GM20431 (cell line): ENCODE measurements at regions not wholly inside any gene's neighbourhood (a gene's known extent, or its start where the extent isn't known, plus 50 kb on each side); places are given as distances from the start of the nearest gene placed in this dataset.

ENCODE experiments used
- in situ Hi-C: fragments of 300-500 bp; cut with MseI, MboI; formaldehyde crosslinking; loops from one replicate; pipeline ENCODE4 v1.15.0; 2020; ENCODE audit warnings: low sequenced_read_pairs; ENCODE audit not compliant: unreplicated experiment

DNA sequence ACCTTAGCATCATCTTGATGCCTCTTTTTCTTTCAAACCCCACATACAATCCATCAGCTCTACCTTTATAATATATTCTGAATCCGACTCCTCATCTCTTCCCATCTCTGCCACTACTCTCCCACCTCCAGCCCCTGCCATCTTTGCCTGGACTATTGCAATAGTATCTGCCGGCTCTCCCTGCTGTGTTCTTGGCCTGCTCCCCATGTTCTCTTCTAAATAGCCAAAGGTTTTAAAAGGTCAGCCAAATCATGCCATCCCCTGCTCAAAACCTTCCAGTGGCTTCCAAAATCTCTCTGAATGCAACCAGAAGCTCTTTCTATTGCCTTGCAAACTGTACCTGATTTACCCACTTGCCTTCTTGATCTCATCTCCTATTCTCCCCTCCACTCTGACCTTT lies 266.0 kb downstream of the PTTG2 start:
- in situ Hi-C loops, result no loop called here

DNA sequence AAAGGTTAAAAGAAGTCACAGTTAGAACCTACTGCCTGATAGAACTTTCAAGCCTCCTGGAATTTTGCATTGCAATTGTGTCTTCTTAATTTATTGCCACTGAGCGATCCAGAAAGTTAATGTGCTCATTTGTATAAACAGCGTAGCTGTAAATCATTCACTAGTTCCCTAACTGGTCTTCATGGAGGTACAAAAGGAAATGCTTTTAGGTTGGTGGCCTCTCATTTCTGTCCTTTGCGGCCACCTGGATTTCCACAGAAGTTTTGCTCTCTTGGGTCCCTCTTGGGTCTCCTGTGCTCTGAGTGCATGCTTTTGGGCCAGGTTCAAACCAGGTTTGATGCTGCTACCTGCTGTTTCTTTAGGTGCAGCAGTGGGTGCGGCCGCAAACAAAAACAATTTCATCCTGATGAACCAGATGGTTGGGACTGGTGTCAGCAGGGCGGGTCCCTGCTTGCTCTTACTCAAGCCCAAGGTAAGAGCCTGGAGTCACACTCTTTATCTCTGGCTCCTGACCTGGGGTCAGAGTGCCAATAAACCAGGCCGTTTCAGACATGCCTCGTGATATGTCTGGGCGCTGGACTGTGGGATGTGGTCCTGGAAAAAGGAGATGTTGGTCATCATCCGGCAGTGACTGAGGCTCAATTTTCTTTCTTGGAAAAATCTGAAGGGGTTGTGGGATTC lies 270.1 kb downstream of the PTTG2 start:
- in situ Hi-C loops, result no loop called here

DNA sequence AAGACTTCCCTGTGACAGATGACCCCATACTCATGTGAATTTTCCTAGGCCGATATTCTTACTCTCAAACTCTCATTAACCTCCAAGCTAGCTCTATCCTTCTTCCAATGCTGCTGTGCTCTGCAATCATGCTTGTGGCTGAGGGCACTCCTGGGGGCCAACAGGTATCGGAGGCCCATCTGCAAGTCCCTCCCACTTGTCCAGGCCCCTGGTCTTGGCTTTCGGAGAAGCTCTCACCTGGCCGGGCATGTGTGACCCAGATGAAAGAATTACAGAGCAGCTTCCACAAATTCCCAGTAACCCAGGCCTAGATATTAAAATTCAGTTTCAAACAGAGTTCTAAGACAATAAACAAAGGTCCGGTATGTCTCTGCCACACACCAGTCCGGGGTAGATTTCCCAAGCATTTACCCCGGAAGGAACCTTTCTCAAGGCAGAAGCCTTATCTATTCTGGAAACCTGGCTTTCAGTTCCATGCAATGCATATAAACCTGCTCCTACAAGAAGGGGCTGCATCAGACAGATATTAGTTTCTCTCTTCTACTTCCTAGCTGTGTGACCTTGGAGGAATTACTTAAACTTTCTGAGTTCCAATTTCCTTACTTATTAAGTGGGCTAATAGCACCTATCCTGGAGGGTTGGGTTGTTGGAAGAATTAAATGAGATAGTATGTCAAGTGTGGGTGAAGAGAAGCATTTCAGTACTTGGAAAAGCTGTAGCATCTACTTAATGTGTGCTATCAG lies 270.8 kb downstream of the PTTG2 start:
- in situ Hi-C loops, result no loop called here

DNA sequence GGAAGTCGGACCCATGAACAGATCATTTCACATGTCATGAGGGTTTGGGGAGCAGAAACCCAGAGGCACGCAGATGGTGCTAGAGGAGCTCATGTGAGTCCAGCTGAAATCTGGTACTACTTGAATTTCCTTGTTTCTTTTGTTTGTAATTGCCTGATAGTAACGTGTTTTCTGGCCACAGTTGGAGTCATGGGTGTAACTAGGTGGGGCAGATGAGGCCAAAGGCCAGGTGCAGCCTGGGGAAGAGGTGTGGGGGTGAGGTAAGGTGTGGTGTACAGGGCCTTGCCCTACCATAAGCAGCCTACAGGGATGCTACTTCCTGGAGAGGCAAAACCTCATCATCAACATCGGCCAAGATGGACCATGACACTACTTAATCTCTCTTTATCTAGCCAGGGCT lies 271.4 kb downstream of the PTTG2 start:
- in situ Hi-C loops, result no loop called here

DNA sequence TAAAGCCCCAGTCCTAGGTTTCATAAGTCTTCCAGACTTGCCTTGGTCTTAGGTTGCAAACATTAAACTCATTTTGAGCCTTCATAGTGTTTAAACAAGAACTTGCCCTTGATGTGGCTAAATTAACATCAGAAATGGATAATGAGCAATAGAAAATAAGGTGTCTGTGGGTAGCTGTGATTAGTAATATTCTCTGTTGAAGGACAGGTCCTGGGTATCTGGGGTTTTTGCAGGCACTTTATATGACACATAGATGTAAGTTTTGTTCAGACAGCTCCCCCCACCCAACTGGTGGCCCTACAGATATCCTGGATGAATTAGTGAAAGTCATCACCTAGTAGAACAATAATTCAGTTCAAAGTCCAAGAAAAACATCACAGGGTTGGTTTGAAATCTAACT lies 272.5 kb downstream of the PTTG2 start:
- in situ Hi-C loops, result no loop called here

DNA sequence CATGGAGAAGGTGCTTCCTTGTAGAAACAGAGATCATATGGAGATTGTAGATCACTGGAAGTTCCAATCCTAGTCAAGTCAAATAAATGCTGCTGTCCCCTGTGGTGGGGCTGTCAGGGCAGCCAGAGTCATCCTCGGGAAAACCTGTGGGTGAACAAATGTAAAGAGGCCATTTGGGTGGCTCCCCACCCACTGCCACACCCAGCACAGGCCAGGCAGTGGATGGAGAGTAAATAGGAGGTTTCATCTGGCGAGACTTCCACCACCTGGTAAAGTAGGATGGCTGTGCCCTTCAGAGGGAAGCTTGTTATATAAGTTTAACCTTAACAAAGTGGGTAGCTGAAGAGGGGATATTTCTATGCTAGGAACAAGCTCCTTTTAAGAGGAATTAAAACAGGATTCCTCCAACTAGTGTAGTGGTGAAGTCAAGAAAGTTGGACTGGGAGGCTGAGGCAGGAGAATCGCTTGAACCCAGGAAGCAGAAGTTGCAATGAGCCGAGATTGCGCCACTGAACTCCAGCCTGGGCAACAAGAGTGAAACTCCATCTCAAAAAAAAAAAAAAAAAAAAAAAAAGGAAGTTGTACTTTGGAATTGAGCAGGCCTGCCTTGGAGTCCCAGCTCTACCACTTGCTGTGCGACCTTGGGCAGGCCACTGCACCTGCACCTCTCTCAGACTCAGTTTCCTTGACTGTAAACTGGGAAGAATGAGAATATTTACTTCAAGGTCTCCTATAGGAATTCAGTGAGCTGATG lies 273.7 kb downstream of the PTTG2 start:
- in situ Hi-C loops, result no loop called here

DNA sequence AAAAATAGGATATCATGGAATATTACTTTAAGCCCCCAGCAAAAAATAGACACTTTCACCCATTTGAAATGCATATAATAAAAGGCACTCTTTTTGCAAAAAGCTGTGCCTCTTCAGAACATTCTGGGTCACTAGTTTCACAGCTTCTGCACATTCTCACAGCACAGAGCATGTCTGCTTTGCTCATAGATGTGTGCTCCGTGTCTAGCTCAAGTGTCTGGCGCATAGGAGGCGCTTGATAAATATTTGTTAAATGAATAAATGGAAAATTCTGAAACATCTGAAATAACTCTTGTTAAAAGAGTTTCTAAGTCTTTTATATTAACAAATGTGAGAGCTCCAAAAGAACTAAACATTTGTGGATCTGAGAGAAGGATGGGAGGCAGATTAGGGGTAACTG lies 275.2 kb downstream of the PTTG2 start:
- in situ Hi-C loops, result no loop called here

DNA sequence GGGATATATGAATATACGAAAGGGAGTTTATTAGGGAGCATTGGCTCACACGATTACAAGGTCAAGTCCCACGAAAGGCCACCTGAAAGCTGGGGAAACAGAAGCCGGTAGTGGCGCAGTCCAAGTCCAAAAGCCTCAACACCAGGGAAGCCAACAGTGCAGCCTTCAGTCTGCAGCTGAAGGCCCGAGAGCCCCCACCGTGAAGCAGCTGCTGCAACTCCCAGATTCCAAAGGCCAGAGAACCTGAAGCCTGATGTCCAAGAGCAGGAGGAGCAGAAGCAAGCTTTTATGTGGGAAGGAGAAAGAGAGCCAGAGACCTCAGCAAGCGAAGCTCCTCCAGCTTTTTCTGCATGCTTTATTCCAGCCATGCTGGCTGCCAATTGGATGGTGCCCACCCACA lies 275.8 kb downstream of the PTTG2 start:
- in situ Hi-C loops, result no loop called here

DNA sequence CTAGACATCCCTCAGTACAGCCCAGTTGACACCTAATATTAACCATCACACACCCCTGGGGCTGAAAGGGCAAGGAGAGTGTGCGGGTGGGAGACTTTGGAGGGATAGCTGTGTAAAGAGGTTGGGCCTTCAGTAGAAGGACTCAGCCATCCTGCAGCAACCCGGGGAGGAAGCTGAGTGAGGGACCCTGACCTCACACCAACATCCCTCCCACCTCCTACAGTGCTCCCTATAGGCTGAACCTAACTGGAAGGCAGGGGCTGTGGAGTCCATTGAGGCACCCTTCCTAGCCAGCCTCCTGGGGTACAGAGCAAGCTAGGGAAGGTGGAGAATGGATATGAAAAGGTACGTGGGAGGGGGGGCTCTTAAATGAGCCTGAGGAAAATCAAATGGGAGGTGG lies 276.3 kb downstream of the PTTG2 start:
- in situ Hi-C loops, result no loop called here

DNA sequence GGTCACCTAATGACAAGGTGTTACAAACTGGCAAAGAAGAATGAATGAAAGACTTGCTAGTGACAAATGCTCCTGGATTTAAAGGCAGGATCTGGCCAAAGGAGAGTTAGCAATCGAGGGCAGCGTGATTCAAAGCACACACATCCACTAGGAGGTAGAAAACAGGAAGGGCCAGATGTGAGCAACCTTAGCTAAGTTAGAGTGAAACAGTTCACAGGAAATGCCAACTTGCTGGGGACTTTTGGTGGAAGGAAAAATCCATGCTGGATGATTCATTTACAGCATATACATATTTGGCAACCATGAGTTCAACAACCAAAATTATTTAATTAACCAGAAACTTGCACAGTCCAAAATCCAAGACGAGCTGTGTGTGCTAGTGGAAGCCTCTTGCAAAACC lies 276.9 kb downstream of the PTTG2 start:
- in situ Hi-C loops, result no loop called here

DNA sequence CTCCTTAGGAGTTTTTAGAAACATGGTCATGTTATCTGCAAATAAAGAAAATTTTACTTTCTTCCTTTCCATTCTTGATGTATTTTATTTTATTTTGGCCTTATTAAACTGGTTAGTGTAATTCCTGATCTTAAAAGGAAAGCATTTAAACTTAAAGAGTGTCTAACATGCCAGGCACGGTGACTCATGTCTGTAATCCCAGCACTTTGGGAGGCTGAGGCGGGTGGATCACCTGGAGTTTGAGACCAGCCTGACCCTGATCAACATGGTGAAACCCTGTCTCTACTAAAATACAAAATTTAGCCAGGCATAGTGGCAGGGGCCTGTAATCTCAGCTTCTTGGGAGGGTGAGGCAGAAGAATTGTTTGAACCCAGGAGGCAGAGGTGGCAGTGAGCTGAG lies 281.3 kb downstream of the PTTG2 start:
- in situ Hi-C loops, result no loop called here

DNA sequence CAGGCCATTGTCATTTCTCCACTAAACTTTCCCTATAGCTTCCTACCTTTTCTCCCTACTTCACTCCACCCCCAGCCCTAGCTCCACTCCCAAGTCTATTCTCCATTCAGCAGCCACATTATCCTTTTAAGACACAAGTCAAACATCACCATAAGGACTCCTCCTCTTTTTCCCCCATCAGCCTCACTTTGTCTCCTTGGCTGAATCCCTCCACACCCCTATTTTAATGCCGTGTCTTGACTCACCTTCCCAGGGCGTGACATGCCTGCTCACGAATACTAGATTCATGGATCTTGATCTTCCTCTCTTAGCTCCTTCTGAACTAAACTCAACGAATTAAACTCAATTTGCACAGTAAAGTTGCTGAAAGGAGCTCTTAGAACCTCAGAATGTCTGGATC lies 281.9 kb downstream of the PTTG2 start:
- in situ Hi-C loops, result no loop called here

DNA sequence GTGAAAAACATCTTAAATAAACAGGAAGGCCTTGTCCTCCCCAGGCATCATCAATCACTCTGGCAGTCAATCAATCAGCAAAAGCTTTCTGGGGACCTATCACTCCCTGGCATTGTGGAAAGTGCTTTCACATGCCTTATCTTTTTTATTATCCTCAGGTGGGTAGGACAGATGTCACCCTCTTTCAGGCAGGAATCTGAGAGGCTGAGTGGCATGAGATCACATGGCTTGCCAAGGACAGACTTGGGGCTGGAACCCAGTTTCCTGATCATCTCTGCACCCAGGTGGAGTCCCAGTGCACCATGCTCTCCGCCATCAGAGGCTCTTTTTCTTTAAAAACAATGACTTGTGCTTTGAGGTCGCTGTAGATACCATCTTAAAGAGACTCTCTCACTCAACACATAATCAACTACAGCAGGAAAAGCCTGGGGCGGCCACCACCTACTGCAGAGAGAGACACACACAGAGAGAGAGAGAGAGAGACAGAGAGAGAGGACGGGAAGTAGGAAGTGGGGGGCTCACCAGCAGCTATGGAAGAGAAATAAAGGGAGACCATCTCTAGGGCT lies 282.7 kb downstream of the PTTG2 start:
- in situ Hi-C loops, result no loop called here

DNA sequence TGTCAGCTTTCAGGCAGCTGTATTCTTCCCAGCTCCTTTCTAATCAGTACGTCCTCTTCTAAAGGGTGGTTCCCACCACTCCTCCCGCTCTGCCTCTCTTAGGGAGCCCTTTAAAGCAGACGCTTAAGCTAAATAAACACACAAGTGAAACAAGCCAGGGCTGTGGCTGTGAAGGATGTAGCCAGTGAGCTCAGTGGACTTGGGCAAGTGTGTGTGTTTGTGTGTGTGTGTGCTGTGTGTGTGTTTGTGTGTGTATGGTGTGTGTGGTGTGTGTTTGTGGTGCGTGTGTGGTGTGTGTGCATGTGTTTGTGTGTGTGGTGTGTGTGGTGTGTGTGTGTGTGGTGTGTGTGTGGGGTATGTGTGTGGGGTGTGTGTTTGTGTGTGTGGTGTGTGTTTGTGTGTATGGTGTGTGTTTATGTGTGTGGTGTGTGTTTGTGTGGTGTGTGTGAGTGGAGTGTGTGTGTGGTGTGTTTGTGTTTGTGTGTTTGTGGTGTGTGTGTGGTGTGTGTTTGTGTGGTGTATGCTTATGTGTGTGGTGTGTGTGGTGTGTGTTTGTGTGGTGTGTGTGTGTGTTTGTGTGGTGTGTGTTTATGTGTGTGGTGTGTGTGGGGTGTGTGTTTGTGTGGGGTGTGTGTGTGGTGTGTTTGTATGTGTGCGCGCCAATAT lies 283.3 kb downstream of the PTTG2 start:
- in situ Hi-C loops, result no loop called here

DNA sequence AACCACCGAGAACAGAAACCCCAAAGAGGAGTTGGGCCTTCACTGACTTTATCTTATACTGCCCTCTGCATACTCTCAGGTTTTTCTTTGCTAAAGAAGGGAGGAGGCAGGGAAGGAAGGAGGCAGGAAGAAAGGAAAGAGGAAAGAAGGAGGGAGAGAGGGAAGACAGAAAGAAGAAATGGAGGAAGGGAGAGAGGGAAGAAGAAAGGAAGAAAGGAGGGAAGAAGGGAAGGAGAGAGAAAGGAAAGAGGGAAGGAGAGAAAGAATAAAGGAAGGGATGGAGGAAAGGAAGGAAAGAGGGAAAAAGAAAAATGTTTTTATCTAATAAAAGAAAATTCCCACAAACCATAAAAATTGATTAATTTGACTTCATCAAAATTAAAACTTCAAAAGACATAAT lies 294.6 kb downstream of the PTTG2 start:
- in situ Hi-C loops, result no loop called here

DNA sequence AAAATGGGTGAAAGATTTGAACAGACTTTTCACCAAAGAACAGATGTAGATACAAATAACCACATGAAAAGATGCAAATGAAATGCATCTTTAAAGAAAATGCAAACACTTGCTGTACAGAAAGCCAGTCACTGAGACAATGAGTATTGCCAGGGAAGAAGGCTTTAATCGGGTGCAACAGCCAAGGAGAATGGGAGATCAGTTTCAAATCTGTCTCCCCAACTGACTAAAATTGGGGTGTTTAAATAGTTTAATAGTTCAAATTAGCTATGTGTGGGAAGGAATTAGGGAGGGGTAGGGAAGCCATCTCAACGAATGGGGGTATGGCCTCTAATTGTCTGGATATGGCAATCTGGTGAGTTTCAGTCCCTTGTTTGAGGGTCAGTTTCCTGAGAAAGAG lies 295.4 kb downstream of the PTTG2 start:
- in situ Hi-C loops, result no loop called here

DNA sequence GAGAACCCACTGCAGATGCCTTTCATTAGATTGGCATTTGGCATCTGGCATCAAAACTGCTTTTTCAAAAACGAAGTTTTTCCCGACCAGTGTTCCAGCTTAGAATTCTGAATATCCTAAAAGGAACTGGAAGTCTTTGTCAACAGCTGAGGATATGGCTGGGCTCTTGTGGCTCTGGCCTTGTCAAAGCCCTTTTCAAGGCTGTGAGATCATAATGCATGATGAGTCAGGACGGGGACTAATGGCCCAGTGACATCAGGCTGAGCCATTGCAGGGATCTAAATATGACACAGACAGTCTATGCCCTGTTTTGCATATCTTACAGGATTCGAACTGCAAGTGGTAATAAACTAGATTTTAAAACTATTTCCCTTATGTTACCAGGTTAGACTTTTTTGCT lies 306.4 kb downstream of the PTTG2 start:
- in situ Hi-C loops, result no loop called here

DNA sequence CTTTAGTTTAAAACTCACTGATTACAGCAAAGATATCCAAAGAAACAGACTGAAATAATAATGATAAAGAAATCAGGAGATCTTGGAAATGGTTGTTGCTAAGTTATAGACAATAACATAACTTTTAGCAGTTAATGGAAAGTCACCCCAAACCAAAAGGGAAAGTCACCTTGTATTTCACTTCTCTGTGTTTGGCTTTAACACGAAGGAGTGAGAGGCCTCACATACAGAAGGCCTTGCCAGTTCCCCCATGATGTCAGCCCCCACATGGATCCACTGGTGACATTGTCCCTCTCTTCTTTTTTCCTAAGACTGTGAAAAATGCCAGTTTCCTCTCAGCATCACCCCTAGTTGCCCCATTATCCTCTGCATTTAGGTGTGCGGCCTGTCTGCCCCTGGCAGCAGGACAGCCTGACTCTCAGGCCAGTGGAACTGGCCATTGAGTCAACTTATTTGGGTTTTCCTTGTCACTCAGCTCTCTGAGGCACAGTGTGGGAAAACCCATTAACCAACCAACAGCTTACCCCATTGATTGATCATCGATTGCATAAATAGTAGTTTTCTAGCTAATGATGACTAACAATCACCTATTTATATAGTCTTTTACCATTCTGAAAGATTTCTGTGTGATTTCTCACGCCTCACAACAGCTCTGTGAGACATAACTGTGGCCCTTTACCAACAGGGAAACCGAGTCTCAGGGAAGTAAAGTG lies 308.1 kb downstream of the PTTG2 start:
- in situ Hi-C loops, result no loop called here

DNA sequence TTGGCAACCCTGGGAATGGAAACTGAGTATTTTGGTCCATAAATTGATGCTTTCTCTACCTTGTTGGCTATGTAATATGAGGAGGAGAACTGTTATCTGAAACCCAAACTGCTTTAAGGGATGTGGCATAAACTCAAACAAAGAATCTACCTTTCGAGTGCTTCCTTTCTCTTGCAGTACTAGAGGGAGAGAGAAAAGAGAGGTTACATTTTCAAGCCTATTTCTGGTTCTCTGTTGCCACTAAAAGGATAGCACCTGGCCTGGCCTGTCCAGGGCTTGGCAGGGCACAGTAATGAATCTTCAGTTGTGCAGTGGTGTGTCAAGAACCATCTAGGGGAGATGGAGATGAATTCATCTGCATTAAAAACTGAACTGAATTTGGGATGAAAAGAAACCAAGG lies 308.6 kb downstream of the PTTG2 start:
- in situ Hi-C loops, result no loop called here

DNA sequence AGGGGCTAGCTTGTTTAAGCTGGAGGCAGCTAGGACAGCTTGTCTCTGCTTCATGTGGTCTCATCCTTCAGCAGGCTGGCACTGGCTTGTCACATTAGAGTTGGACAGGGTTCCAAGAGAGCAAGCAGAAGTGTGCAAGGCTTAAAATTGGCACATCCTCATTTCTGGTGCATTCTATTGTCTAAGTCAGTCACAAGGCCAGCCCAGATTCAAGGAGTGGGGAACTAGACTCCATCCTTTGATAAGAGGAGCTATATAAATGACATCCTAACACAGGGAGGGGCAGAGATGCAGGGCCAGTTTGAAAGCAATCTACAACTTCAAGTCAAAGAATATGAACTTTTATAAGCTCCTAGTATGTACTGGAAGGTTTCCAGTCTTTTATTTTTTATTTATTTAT lies 313.2 kb downstream of the PTTG2 start:
- in situ Hi-C loops, result no loop called here
